Upper lobe of left lung (tissue), 6 donors: ENCODE measurements at regions not wholly inside any gene's neighbourhood (a gene's known extent, or its start where the extent isn't known, plus 50 kb on each side); places are given as distances from the start of the nearest gene placed in this dataset.

Experiments
- ATAC-seq, 2 donors: fragments of 200-7000 bp; cut with Tn5 transposase; one replicate each; pipeline ENCODE4 v1.9.1; 2022; ENCODE audit warnings: mild to moderate bottlenecking in 2 of 2, moderate library complexity in 2 of 2; ENCODE audit not compliant: low FRiP score in 2 of 2
- DNase-seq, 2 donors: peaks; one replicate each; pipeline ENCODE4 v3.0.0-alpha.2; 2019 to 2020
- H3K27ac ChIP-seq, 4 donors: fragments of 200-600 bp; sonication (generic); one replicate each; pipeline ENCODE4 v1.5.1; 2016 to 2019
- H3K27me3 ChIP-seq, 4 donors: fragments of 200-600 bp; sonication (generic); one replicate each; pipeline ENCODE4 v1.5.1; 2017 to 2019
- H3K36me3 ChIP-seq, 4 donors: fragments of 200-600 bp; sonication (generic); one replicate each; pipeline ENCODE4 v1.5.1; 2016 to 2019
- H3K4me1 ChIP-seq, 4 donors: fragments of 200-600 bp; sonication (generic); one replicate each; pipeline ENCODE4 v1.5.1; 2018 to 2019
- H3K4me3 ChIP-seq, 4 donors: fragments of 200-600 bp; sonication (generic); one replicate each; pipeline ENCODE4 v1.5.1; 2017 to 2019; ENCODE audit warnings: mild to moderate bottlenecking in 2 of 4, moderate library complexity in 1 of 4
- H3K9me3 ChIP-seq, 4 donors: fragments of 200-600 bp; sonication (generic); one replicate each; pipeline ENCODE4 v1.5.1; 2018 to 2019
- EP300 ChIP-seq, 4 donors: sonication (generic); formaldehyde crosslinking; IDR thresholded peaks; one replicate each; pipeline ENCODE4 v1.5.1; 2017; ENCODE audit warnings: antibody characterized with exemption in 4 of 4, control low read depth in 2 of 4
- POLR2A ChIP-seq, 4 donors: fragments of 450-650 bp; IDR thresholded peaks; one replicate each; pipeline ENCODE4 v1.5.1; 2016 to 2017; ENCODE audit warnings: antibody characterized with exemption in 4 of 4, mild to moderate bottlenecking in 2 of 4
- POLR2AphosphoS5 ChIP-seq, 2 donors: sonication (generic); formaldehyde crosslinking; IDR thresholded peaks; one replicate each; pipeline ENCODE4 v1.5.1; 2017; ENCODE audit warnings: antibody characterized with exemption in 2 of 2
- WGBS, 2 donors: methylation state at CpG; one replicate each; pipeline ENCODE4 v1.1.5; 2017 to 2018; 5-methylcytosine and 5-hydroxymethylcytosine counted together
- TF ChIP-seq, protein P1 (sequence below), 6 experiments: fragments of 450-650 bp in 4 of 6; fragments of 200-600 bp in 2 of 6; sonication (generic) in 2 of 6; IDR thresholded peaks; one replicate each; pipeline ENCODE4 v1.5.1; 2016 to 2019; ENCODE audit warnings: antibody characterized with exemption in 6 of 6
- donor health status: DM: no; HTN: no; CAD: no; lungs with moderate emphysema.
- donor health status: DM: no; HTN: yes; CAD: no; lungs with severe emphysema.

GRCh38 chr7:93048136-93048930 is 69.4 kb downstream of the SAMD9 start:
- H3K4me3 ChIP-seq: no peak overlapping the region
- H3K36me3 ChIP-seq: no peaks in the 10 kb centered on the region
- no peak overlapping the region for H3K27ac ChIP-seq
- WGBS, 2 donors: 56 to 66% methylated on average over 3 of the region's 3 CpGs
- TF ChIP-seq POLR2A (IDR thresholded peaks at IDR 0.05) (no peak), POLR2AphosphoS5 (IDR thresholded peaks at IDR 0.05) (no peak), EP300 (IDR thresholded peaks at IDR 0.05) (no peak)
- TF ChIP-seq, protein P1, sequence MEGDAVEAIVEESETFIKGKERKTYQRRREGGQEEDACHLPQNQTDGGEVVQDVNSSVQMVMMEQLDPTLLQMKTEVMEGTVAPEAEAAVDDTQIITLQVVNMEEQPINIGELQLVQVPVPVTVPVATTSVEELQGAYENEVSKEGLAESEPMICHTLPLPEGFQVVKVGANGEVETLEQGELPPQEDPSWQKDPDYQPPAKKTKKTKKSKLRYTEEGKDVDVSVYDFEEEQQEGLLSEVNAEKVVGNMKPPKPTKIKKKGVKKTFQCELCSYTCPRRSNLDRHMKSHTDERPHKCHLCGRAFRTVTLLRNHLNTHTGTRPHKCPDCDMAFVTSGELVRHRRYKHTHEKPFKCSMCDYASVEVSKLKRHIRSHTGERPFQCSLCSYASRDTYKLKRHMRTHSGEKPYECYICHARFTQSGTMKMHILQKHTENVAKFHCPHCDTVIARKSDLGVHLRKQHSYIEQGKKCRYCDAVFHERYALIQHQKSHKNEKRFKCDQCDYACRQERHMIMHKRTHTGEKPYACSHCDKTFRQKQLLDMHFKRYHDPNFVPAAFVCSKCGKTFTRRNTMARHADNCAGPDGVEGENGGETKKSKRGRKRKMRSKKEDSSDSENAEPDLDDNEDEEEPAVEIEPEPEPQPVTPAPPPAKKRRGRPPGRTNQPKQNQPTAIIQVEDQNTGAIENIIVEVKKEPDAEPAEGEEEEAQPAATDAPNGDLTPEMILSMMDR (IDR thresholded peaks at IDR 0.05): no peak
- no peaks in the 10 kb centered on the region for H3K27me3 ChIP-seq
- no peak for DNase-seq
- H3K4me1 ChIP-seq: no peaks in the 10 kb centered on the region
- no peak for ATAC-seq
- H3K9me3 ChIP-seq: no peaks in the 10 kb centered on the region

DNA sequence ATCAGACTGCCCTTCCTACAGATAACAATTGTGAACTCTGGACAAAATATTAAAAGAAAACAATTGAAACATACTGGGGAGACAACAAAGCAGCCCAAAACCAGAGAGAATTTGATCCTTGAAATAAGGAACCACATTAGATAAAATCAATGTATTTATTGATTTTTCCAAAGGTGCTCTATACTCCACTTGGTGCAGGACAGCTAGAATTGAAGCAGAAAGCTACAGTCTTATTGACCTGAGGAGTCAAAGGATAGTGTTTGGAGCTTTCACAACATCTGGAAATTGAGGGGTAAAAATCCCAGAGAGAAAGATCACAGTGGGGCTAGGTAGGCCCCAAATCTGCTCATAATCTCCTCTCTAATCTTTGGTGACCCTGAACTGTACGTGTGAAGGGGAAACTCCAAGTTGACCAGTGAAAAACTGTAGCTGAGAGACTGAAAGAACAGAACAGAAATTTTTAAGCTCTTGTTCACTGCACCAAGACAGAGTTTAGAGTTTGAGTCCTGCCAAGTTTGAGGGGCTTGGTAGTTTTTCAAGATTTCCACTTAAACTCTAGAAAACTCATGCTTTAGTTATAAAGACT is 70.2 kb downstream of the SAMD9 start:
- WGBS, 2 donors: 82 to 96% methylated on average over 1 of the region's 1 CpG
- no peak for TF ChIP-seq POLR2A (IDR thresholded peaks at IDR 0.05)
- TF ChIP-seq EP300 (IDR thresholded peaks at IDR 0.05): no peak
- TF ChIP-seq, protein P1 (IDR thresholded peaks at IDR 0.05): no peak
- TF ChIP-seq POLR2AphosphoS5 (IDR thresholded peaks at IDR 0.05): no peak
- H3K27ac ChIP-seq: no peak overlapping the region
- H3K4me1 ChIP-seq: no peaks in the 10 kb centered on the region
- no peaks in the 10 kb centered on the region for H3K27me3 ChIP-seq
- H3K36me3 ChIP-seq: no peaks in the 10 kb centered on the region
- DNase-seq (no peak), ATAC-seq (no peak)
- H3K4me3 ChIP-seq: no peak overlapping the region
- H3K9me3 ChIP-seq: no peaks in the 10 kb centered on the region

GRCh38 chr7:93046641-93047040 is 71.1 kb downstream of the SAMD9 start:
- Histone ChIP-seq H3K27ac (no peak overlapping the region), H3K36me3 (no peaks in the 10 kb centered on the region), H3K27me3 (no peaks in the 10 kb centered on the region), H3K9me3 (no peaks in the 10 kb centered on the region), H3K4me3 (no peak overlapping the region), H3K4me1 (no peaks in the 10 kb centered on the region)
- TF ChIP-seq EP300 (IDR thresholded peaks at IDR 0.05) (no peak), POLR2A (IDR thresholded peaks at IDR 0.05) (no peak)
- TF ChIP-seq, protein P1 (IDR thresholded peaks at IDR 0.05): no peak
- DNase-seq: no peak
- no peak for ATAC-seq
- 66 to 76% methylated on average over 4 of the region's 4 CpGs for WGBS, 2 donors

DNA sequence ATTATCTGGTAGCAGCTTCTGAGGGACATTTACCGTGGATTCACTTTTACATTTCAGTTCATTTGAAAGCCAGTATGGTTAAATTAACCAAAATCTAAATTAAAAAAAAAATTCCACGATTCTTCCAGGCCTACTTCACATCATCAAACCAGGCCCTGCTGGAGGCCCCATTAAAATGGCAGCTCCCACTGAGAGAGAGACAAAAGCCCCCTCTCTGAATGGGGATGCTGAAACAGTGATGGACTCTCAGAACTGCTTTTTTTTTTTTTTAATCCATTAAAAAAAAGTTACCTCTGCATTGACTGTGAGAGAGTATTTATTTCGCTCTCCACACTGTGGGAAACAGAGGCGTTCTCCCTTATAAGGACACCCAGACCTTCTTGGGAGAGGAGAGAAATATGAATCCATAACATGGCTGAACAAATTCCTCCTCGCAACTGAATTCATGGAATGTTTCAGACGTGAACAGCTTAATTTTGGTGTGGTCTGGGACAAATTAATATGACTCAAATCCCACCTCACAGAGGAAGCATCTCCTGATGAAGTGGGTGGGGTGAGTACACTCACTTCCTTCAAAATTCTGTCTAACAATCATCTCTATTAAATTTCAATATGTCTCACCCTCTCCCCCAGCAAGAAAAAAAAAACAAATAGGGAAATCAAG is 73.5 kb downstream of the SAMD9 start:
- DNase-seq (no peak), ATAC-seq (no peak)
- no peaks in the 10 kb centered on the region for H3K4me1 ChIP-seq
- H3K27me3 ChIP-seq: no peaks in the 10 kb centered on the region
- H3K27ac ChIP-seq: no peak overlapping the region
- no peaks in the 10 kb centered on the region for H3K36me3 ChIP-seq
- 79 to 85% methylated on average over 6 of the region's 6 CpGs for WGBS, 2 donors
- no peaks in the 10 kb centered on the region for H3K9me3 ChIP-seq
- TF ChIP-seq POLR2AphosphoS5 (IDR thresholded peaks at IDR 0.05) (no peak), EP300 (IDR thresholded peaks at IDR 0.05) (no peak), POLR2A (IDR thresholded peaks at IDR 0.05) (no peak)
- TF ChIP-seq, protein P1 (IDR thresholded peaks at IDR 0.05): no peak
- H3K4me3 ChIP-seq: no peak overlapping the region
